ENCODE measurements at regions not wholly inside any gene's neighbourhood (a gene's known extent, or its start where the extent isn't known, plus 50 kb on each side); places are given as distances from the start of the nearest gene placed in this dataset.
"Not testable (repeated sequence)": the region's sequence is repeated elsewhere in the genome, so short reads cannot be mapped to it uniquely, and the experiment has no call there.

GRCh38 chr4:64001229-64001898, 407.9 kb downstream of the TECRL start:
- FAIRE-seq: no peak

GRCh38 chr4:64000241-64000640, 409.0 kb downstream of the TECRL start:
- no peak for FAIRE-seq

GRCh38 chr4:63986253-63986652, 423.0 kb downstream of the TECRL start:
- FAIRE-seq: no peak

- no peak for FAIRE-seq
Measured at GRCh38 chr4:63983224-63983623, 426.0 kb downstream of the TECRL start.

- no peak for FAIRE-seq
Measured at GRCh38 chr4:63965875-63966274, 443.4 kb downstream of the TECRL start.

GRCh38 chr4:63942706-63943286, 466.5 kb downstream of the TECRL start:
- FAIRE-seq: not testable (repeated sequence)

- no peak for FAIRE-seq
Measured at GRCh38 chr4:63937961-63938360, 471.3 kb downstream of the TECRL start.

GRCh38 chr4:63922146-63922545, 487.1 kb downstream of the TECRL start:
- FAIRE-seq: no peak

- FAIRE-seq: no peak
Measured at GRCh38 chr4:63921561-63921960, 487.7 kb downstream of the TECRL start.

GRCh38 chr4:63919636-63920365, 489.4 kb downstream of the TECRL start:
- no peak for FAIRE-seq

GRCh38 chr4:63906660-63907183, 502.5 kb downstream of the TECRL start:
- FAIRE-seq: no peak

GRCh38 chr4:63904201-63904600, 505.0 kb downstream of the TECRL start:
- FAIRE-seq: no peak

- no peak for FAIRE-seq
Measured at GRCh38 chr4:63901304-63901703, 507.9 kb downstream of the TECRL start.

GRCh38 chr4:63898961-63899360, 510.3 kb downstream of the TECRL start:
- no peak for FAIRE-seq

GRCh38 chr4:63894161-63894560, 515.1 kb downstream of the TECRL start:
- FAIRE-seq: no peak

- FAIRE-seq: no peak
Measured at GRCh38 chr4:63869370-63869769, 539.9 kb downstream of the TECRL start.

GRCh38 chr4:63851496-63851895, 557.8 kb downstream of the TECRL start:
- no peak for FAIRE-seq

- no peak for FAIRE-seq
Measured at GRCh38 chr4:63841266-63841665, 568.0 kb downstream of the TECRL start.

- no peak for FAIRE-seq
Measured at GRCh38 chr4:63831590-63832155, 577.6 kb downstream of the TECRL start.

- no peak for FAIRE-seq
Measured at GRCh38 chr4:63817196-63817865, 591.9 kb downstream of the TECRL start.

- FAIRE-seq: no peak
Measured at GRCh38 chr4:63814171-63814964, 594.9 kb downstream of the TECRL start.

- FAIRE-seq: no peak
Measured at GRCh38 chr4:63799166-63799565, 610.1 kb downstream of the TECRL start.
